HEK293T (cell line): ENCODE measurements at regions not wholly inside any gene's neighbourhood (a gene's known extent, or its start where the extent isn't known, plus 50 kb on each side); places are given as distances from the start of the nearest gene placed in this dataset.

Experiments
- FOXA1 ChIP-seq: fragments of 450-650 bp; IDR thresholded peaks from 2 replicates; pipeline ENCODE4 v1.6.1; 2016; ENCODE audit warnings: mild to moderate bottlenecking
- FOXM1 ChIP-seq: fragments of 450-650 bp; IDR thresholded peaks from 2 replicates; pipeline ENCODE4 v1.6.1; 2017; ENCODE audit warnings: mild to moderate bottlenecking, borderline replicate concordance
- NFRKB ChIP-seq: fragments of 450-650 bp; IDR thresholded peaks from 2 replicates; pipeline ENCODE4 v1.6.1; 2016; ENCODE audit warnings: mild to moderate bottlenecking, moderate library complexity
- PKNOX1 ChIP-seq: fragments of 450-650 bp; IDR thresholded peaks from 2 replicates; pipeline ENCODE4 v1.6.1; 2016
- SP1 ChIP-seq: fragments of 450-650 bp; IDR thresholded peaks from 2 replicates; pipeline ENCODE4 v1.6.1; 2017

- TF ChIP-seq FOXM1 (no peak), SP1 (no peak), PKNOX1 (no peak), FOXA1 (no peak), NFRKB (no peak)
These were observed 527.2 kb downstream of the FLRT2 start for GRCh38 chr14:86057018-86057667.
